ENCODE measurements at regions not wholly inside any gene's neighbourhood (a gene's known extent, or its start where the extent isn't known, plus 50 kb on each side); places are given as distances from the start of the nearest gene placed in this dataset.

GRCh38 chr2:63660060-63660459, 71.3 kb downstream of the MDH1 start:
- Histone ChIP-seq H3K4me3 (no peak overlapping the region), H3K27ac (ENCODE audit: low read depth) (no peak overlapping the region), H3K79me2 (replicated peaks; ENCODE audit: insufficient read depth) (no peaks in the 10 kb centered on the region), H3F3A (replicated peaks; ENCODE audit: low read depth) (no peaks in the 10 kb centered on the region), H3K9me2 (ENCODE audit: insufficient read depth) (0 out of 2 replicates have a peak, but pooled peaks cover 5% of the 10 kb centered on the region), H3K27me3 (ENCODE audit: insufficient read depth) (no peaks in the 10 kb centered on the region), H3K4me1 (ENCODE audit: insufficient read depth) (no peaks in the 10 kb centered on the region; the same call in 1 of the 2 replicates), H4K20me1 (replicated peaks; ENCODE audit: insufficient read depth) (no peaks in the 10 kb centered on the region), H3K36me3 (ENCODE audit: insufficient read depth) (no peaks in the 10 kb centered on the region), H2AFZ (no peak overlapping the region), H3K4me2 (no peak overlapping the region)
- H3K36me3 Mint-ChIP-seq (ENCODE audit: low read depth), result peaks cover 6% of the 10 kb centered on the region; the same call in 2 of the 3 replicates
- ATAC-seq, result no peak
- peaks cover 5% of the 10 kb centered on the region; the same call in 2 of the 3 replicates for H3K4me1 Mint-ChIP-seq
- no peak for DNase-seq (ENCODE audit: low spot score)
- H3K4me3 Mint-ChIP-seq, result no peak overlapping the region
- H3K27me3 Mint-ChIP-seq (ENCODE audit: insufficient read depth, low read depth, poor library complexity), result no peaks in the 10 kb centered on the region
- no peak overlapping the region for H3K27ac Mint-ChIP-seq
- TF ChIP-seq, protein P1, sequence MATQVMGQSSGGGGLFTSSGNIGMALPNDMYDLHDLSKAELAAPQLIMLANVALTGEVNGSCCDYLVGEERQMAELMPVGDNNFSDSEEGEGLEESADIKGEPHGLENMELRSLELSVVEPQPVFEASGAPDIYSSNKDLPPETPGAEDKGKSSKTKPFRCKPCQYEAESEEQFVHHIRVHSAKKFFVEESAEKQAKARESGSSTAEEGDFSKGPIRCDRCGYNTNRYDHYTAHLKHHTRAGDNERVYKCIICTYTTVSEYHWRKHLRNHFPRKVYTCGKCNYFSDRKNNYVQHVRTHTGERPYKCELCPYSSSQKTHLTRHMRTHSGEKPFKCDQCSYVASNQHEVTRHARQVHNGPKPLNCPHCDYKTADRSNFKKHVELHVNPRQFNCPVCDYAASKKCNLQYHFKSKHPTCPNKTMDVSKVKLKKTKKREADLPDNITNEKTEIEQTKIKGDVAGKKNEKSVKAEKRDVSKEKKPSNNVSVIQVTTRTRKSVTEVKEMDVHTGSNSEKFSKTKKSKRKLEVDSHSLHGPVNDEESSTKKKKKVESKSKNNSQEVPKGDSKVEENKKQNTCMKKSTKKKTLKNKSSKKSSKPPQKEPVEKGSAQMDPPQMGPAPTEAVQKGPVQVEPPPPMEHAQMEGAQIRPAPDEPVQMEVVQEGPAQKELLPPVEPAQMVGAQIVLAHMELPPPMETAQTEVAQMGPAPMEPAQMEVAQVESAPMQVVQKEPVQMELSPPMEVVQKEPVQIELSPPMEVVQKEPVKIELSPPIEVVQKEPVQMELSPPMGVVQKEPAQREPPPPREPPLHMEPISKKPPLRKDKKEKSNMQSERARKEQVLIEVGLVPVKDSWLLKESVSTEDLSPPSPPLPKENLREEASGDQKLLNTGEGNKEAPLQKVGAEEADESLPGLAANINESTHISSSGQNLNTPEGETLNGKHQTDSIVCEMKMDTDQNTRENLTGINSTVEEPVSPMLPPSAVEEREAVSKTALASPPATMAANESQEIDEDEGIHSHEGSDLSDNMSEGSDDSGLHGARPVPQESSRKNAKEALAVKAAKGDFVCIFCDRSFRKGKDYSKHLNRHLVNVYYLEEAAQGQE (IDR thresholded peaks at IDR 0.05; ENCODE audit: unreplicated experiment), result no peak
- TF ChIP-seq STAT1 (IDR thresholded peaks at IDR 0.05; ENCODE audit: unreplicated experiment) (no peak), CTCF (conservative IDR thresholded peaks at IDR 0.05; ENCODE audit: low read depth in 2 of 2) (no peak), ZNF331 (CRISPR knock-in tag; IDR thresholded peaks at IDR 0.05; ENCODE audit: low read depth) (no peak), EZH2phosphoT487 (IDR thresholded peaks at IDR 0.05; ENCODE audit: unreplicated experiment) (no peak)
- H3K9me3 Mint-ChIP-seq, result peaks cover 5% of the 10 kb centered on the region; the same call in 2 of the 3 replicates

DNA sequence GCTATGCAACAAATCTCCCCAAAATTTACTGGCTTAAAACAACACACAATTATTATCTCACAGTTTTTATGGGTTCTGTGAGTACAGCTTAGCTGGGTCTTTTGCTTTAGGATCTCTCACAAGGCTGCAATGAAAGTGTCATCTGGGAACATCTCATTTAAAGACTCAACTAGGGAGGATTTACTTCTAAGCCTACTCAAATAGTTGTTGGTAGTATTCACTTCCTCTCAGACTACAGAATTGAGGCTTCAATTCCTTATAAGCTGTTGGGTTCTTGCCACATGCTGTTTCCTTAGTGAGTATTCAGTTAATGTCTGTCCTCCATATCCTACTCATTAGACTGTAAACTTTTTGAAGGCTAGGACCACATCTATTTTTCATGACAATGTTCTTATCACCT, 72.3 kb downstream of the MDH1 start:
- H4K20me1 ChIP-seq (replicated peaks; ENCODE audit: insufficient read depth), result no peaks in the 10 kb centered on the region
- Mint-ChIP-seq H3K27ac (no peak overlapping the region), H3K36me3 (ENCODE audit: low read depth) (peaks cover 6% of the 10 kb centered on the region; the same call in 2 of the 3 replicates), H3K4me1 (peaks cover 6% of the 10 kb centered on the region), H3K4me3 (no peak overlapping the region), H3K9me3 (peaks cover 5% of the 10 kb centered on the region; the same call in 2 of the 3 replicates), H3K27me3 (ENCODE audit: insufficient read depth, low read depth, poor library complexity) (no peaks in the 10 kb centered on the region)
- no peak overlapping the region; the same call in 1 of the 2 replicates for H3K27ac ChIP-seq (ENCODE audit: low read depth)
- no peaks in the 10 kb centered on the region for H3K36me3 ChIP-seq (ENCODE audit: insufficient read depth)
- H3K9me2 ChIP-seq (ENCODE audit: insufficient read depth), result peaks cover 4% of the 10 kb centered on the region; the same call in 1 of the 2 replicates
- H3K4me2 ChIP-seq, result no peak overlapping the region
- no peak for ATAC-seq
- no peak overlapping the region for H2AFZ ChIP-seq
- no peaks in the 10 kb centered on the region for H3K27me3 ChIP-seq (ENCODE audit: insufficient read depth)
- no peak for DNase-seq (ENCODE audit: low spot score)
- H3K4me1 ChIP-seq (ENCODE audit: insufficient read depth), result no peaks in the 10 kb centered on the region; the same call in 1 of the 2 replicates
- H3F3A ChIP-seq (replicated peaks; ENCODE audit: low read depth), result no peaks in the 10 kb centered on the region
- no peak overlapping the region for H3K4me3 ChIP-seq
- H3K79me2 ChIP-seq (replicated peaks; ENCODE audit: insufficient read depth), result no peaks in the 10 kb centered on the region
- TF ChIP-seq ZNF331 (CRISPR knock-in tag; IDR thresholded peaks at IDR 0.05; ENCODE audit: low read depth) (no peak), STAT1 (IDR thresholded peaks at IDR 0.05; ENCODE audit: unreplicated experiment) (no peak), JUNB (IDR thresholded peaks at IDR 0.05; ENCODE audit: unreplicated experiment) (no peak), CREB1 (CRISPR knock-in tag; IDR thresholded peaks at IDR 0.05; ENCODE audit: low read depth) (no peak), POLR2AphosphoS5 (IDR thresholded peaks at IDR 0.05; ENCODE audit: low read depth) (no peak), EZH2 (IDR thresholded peaks at IDR 0.05; ENCODE audit: low read depth, unreplicated experiment) (no peak), NANOG (IDR thresholded peaks at IDR 0.05; ENCODE audit: borderline replicate concordance) (no peak), ZNF462 (CRISPR knock-in tag; IDR thresholded peaks at IDR 0.05) (no peak)

Data from GM23338 (cell line).